Right lobe of liver (tissue), 6 donors: ENCODE measurements at regions not wholly inside any gene's neighbourhood (a gene's known extent, or its start where the extent isn't known, plus 50 kb on each side); places are given as distances from the start of the nearest gene placed in this dataset.

Source experiments
- ATAC-seq, 4 donors: fragments of 200-7000 bp; cut with Tn5 transposase; one replicate each; pipeline ENCODE4 v1.9.1; 2020; ENCODE audit warnings: mild to moderate bottlenecking in 4 of 4, moderate library complexity in 4 of 4
- DNase-seq, 3 donors: peaks; one replicate each; pipeline ENCODE4 v3.0.0-alpha.2; 2020
- H3K27ac ChIP-seq, 3 donors: fragments of 200-600 bp; one replicate each; pipeline ENCODE4 v1.8.0; 2022
- H3K27me3 ChIP-seq, 2 donors: fragments of 200-600 bp; one replicate each; pipeline ENCODE4 v1.8.0; 2022
- H3K36me3 ChIP-seq, 4 donors: fragments of 200-600 bp; sonication (generic) in 1 of 4; one replicate each; pipeline versions ENCODE4 v1.5.1 to v1.8.0; 2017 to 2022; ENCODE audit warnings: control low read depth in 1 of 4
- H3K4me1 ChIP-seq, 4 donors: fragments of 200-600 bp; sonication (generic) in 1 of 4; one replicate each; pipeline versions ENCODE4 v1.5.1 to v1.8.0; 2017 to 2022; ENCODE audit warnings: control low read depth in 1 of 4
- H3K4me3 ChIP-seq, 3 donors: fragments of 200-600 bp; one replicate each; pipeline ENCODE4 v1.8.0; 2022
- H3K9me3 ChIP-seq, 4 donors: fragments of 200-600 bp; sonication (generic) in 1 of 4; one replicate each; pipeline versions ENCODE4 v1.5.1 to v1.8.0; 2017 to 2022; ENCODE audit warnings: control low read depth in 1 of 4
- POLR2A ChIP-seq: fragments of 450-650 bp; IDR thresholded peaks from one replicate; pipeline ENCODE4 v1.6.1; 2017; ENCODE audit warnings: antibody characterized with exemption, mild to moderate bottlenecking
- WGBS: methylation state at CpG from one replicate; pipeline ENCODE4 v1.1.6; 2018; ENCODE audit warnings: low coverage, low lambda C conversion rate; ENCODE audit not compliant: insufficient coverage; ENCODE audit errors: missing lambda C conversion rate; 5-methylcytosine and 5-hydroxymethylcytosine counted together
- intact Hi-C, 2 donors: fragments of 100-400 bp; cut with DNase I; formaldehyde crosslinking; loops; one replicate each; pipeline versions ENCODE4 v1.11.2 to v1.14.1; 2022
- TF ChIP-seq, protein P1 (sequence below), 4 donors: fragments of 200-600 bp in 3 of 4; fragments of 450-650 bp in 1 of 4; IDR thresholded peaks; one replicate each; pipeline versions ENCODE4 v1.5.1 to v1.8.0; 2016 to 2022; ENCODE audit warnings: antibody characterized with exemption in 4 of 4, mild to moderate bottlenecking in 2 of 4
- donor health status: DM: no; HTN: yes; CAD: no.
- donor health status: DM: no; HTN: no; CAD: no.
- donor health status: DM: no; HTN: no; CAD: no.
- donor health status: DM: no; HTN: yes; CAD: no.
- donor health status: DM: no; HTN: yes; CAD: no.

GRCh38 chr13:109448629-109449028, 337.8 kb downstream of the IRS2 start:
- TF ChIP-seq, protein P1, sequence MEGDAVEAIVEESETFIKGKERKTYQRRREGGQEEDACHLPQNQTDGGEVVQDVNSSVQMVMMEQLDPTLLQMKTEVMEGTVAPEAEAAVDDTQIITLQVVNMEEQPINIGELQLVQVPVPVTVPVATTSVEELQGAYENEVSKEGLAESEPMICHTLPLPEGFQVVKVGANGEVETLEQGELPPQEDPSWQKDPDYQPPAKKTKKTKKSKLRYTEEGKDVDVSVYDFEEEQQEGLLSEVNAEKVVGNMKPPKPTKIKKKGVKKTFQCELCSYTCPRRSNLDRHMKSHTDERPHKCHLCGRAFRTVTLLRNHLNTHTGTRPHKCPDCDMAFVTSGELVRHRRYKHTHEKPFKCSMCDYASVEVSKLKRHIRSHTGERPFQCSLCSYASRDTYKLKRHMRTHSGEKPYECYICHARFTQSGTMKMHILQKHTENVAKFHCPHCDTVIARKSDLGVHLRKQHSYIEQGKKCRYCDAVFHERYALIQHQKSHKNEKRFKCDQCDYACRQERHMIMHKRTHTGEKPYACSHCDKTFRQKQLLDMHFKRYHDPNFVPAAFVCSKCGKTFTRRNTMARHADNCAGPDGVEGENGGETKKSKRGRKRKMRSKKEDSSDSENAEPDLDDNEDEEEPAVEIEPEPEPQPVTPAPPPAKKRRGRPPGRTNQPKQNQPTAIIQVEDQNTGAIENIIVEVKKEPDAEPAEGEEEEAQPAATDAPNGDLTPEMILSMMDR (IDR thresholded peaks at IDR 0.05), result no peak
- TF ChIP-seq POLR2A, result no peak
- Histone ChIP-seq H3K9me3 (no peaks in the 10 kb centered on the region), H3K4me3 (no peak overlapping the region), H3K27ac (no peak overlapping the region), H3K4me1 (no peaks in the 10 kb centered on the region), H3K27me3 (no peaks in the 10 kb centered on the region), H3K36me3 (no peaks in the 10 kb centered on the region)
- no peak for ATAC-seq
- intact Hi-C loops, result no loop called here
- 90% methylated on average over 8 of the region's 8 CpGs for WGBS
- DNase-seq, result no peak

DNA sequence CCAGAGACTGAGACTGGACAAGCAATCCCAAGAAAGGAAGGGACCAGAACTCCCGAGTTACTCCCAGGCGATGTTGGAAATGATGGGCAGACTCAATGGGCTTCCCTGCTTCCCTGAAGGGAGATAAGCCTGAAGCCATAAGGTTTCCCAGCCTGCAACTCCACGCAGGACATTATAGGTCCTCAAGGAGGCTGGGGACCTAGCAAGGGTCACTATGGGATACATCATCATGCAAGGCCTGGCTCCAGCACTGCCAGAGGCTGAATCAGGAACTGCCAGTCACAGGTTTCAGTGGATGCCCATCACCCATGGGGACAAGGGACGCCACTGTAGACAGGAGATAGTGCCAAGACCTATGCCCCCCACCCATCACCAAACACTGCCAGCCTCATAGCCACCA, 338.7 kb downstream of the IRS2 start:
- Histone ChIP-seq H3K36me3 (no peaks in the 10 kb centered on the region), H3K27ac (no peak overlapping the region), H3K4me1 (no peaks in the 10 kb centered on the region), H3K9me3 (no peaks in the 10 kb centered on the region), H3K27me3 (no peaks in the 10 kb centered on the region), H3K4me3 (no peak overlapping the region)
- DNase-seq (no peak), ATAC-seq (no peak)
- no CpG with 5 or more reads among the region's 4 CpGs for WGBS
- TF ChIP-seq, protein P1 (IDR thresholded peaks at IDR 0.05), result no peak
- TF ChIP-seq POLR2A, result no peak
- intact Hi-C loops, result no loop called here

DNA sequence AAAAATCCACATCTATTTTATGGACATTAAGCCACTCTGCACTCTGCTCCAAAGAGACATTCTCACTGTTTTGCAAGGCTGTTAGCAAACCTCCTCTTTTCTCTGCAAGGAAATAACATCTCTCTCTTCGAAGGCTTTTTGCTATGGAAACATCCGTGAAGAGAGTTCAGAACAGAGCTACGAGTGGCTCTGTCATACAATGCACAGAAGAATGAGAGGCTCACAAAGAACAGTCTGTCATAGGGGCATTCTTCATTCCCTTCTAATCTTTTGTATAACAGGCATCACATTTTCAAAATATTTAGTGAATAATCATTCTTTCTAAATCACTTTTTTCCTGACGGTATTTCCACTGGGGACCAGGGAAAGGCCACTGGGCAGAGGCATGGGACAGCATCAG, 346.1 kb downstream of the IRS2 start:
- no peak for ATAC-seq
- H3K9me3 ChIP-seq, result no peaks in the 10 kb centered on the region
- intact Hi-C loops, result no loop called here
- H3K36me3 ChIP-seq, result no peaks in the 10 kb centered on the region
- no peaks in the 10 kb centered on the region for H3K27me3 ChIP-seq
- H3K4me1 ChIP-seq, result no peaks in the 10 kb centered on the region
- H3K4me3 ChIP-seq, result no peak overlapping the region
- DNase-seq, result no peak
- TF ChIP-seq, protein P1 (IDR thresholded peaks at IDR 0.05), result no peak
- no peak for TF ChIP-seq POLR2A
- WGBS, result 79% methylated on average over 4 of the region's 4 CpGs
- no peak overlapping the region for H3K27ac ChIP-seq

- Histone ChIP-seq H3K27me3 (no peaks in the 10 kb centered on the region), H3K4me1 (no peaks in the 10 kb centered on the region), H3K36me3 (no peaks in the 10 kb centered on the region), H3K4me3 (no peak overlapping the region), H3K27ac (no peak overlapping the region), H3K9me3 (no peaks in the 10 kb centered on the region)
- ATAC-seq (no peak), DNase-seq (no peak)
- 88% methylated on average over 5 of the region's 6 CpGs for WGBS
- intact Hi-C loops, result no loop called here
- TF ChIP-seq, protein P1 (IDR thresholded peaks at IDR 0.05), result no peak
- no peak for TF ChIP-seq POLR2A
Measured at GRCh38 chr13:109439813-109440212, 346.6 kb downstream of the IRS2 start.

DNA sequence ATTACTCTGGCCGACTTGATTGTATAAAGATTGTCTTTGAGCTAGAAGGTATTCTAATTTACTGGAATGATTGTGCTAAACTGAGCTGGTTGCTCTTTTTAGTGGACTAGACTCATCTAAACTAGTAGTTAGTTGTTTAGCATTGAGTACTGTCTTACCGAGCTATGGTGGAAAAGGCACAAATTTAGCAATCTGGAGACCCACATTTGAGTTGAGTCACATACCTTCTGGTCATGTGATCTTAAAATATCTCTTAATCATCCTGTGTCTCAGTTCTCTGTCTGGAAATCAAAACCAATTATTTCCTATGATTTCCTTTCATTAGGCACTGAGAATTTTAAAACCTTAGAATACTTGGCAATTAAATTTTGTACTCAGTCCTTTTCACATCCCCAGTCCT, 349.5 kb downstream of the IRS2 start:
- intact Hi-C loops, result no loop called here
- H3K4me3 ChIP-seq, result no peak overlapping the region
- H3K36me3 ChIP-seq, result no peaks in the 10 kb centered on the region
- DNase-seq (no peak), ATAC-seq (no peak)
- TF ChIP-seq, protein P1 (IDR thresholded peaks at IDR 0.05), result no peak
- no peak for TF ChIP-seq POLR2A
- H3K27me3 ChIP-seq, result no peaks in the 10 kb centered on the region
- no peak overlapping the region for H3K27ac ChIP-seq
- H3K4me1 ChIP-seq, result no peaks in the 10 kb centered on the region
- WGBS, result 72% methylated on average over 2 of the region's 2 CpGs
- no peaks in the 10 kb centered on the region for H3K9me3 ChIP-seq
